22Rv1 (cell line): ENCODE measurements at regions not wholly inside any gene's neighbourhood (a gene's known extent, or its start where the extent isn't known, plus 50 kb on each side); places are given as distances from the start of the nearest gene placed in this dataset.
"Not testable (repeated sequence)": the region's sequence is repeated elsewhere in the genome, so short reads cannot be mapped to it uniquely, and the experiment has no call there.

Source experiments
- H3K27ac ChIP-seq: fragments of 450-650 bp; 2 replicates; pipeline ENCODE4 v1.5.1; 2017
- CTCF ChIP-seq: fragments of 450-650 bp; IDR thresholded peaks from 2 replicates; pipeline ENCODE4 v1.5.1; 2017; ENCODE audit warnings: mild to moderate bottlenecking
- ZFX ChIP-seq: fragments of 450-650 bp; IDR thresholded peaks from 2 replicates; pipeline ENCODE4 v1.6.1; 2017; ENCODE audit warnings: antibody characterized with exemption, borderline replicate concordance

- TF ChIP-seq CTCF = no peak
- no peak for TF ChIP-seq ZFX
- H3K27ac ChIP-seq = no peak overlapping the region
These were observed 67.5 kb upstream of the CEP85L start for GRCh38 chr6:118718903-118719302.

DNA sequence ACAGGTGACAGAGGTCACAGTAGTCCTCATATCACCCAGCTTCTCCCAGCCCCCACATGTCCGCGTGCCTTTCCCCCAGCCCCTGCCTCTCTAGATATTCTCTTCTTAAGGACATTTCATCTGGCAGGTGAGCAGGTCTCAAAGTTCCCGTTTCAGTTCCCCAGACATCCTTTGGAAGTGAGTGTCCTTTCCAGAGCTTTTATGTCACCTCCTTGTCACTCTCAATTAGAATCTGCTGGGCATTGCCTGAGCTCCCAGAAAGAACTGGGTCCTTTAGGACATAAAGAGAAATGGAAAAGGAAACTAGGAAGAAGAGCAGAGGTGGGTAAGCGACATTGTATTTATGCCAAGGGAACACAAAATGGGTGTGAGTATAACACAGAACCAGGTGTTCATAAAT lies 66.9 kb upstream of the CEP85L start:
- TF ChIP-seq ZFX (no peak), CTCF (no peak)
- no peak overlapping the region for H3K27ac ChIP-seq

DNA sequence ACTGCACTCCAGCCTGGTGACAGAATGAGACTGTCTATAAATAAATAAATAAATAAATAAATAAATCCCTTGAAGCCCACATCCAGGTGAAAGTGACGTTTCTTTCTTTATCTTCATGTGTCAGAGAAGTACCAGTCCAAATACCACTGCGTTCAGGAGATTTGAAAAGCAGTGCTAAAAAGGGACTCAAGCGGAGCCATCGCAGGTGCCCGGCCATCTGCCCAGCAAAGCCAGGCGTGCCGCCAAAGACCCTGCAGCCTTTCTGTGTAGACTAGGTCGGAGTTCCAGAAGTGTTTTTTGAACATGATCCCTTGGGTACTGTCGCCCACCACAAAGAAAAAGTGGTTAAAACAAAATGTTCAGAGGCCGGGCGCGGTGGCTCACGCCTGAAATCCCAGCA lies 65.7 kb upstream of the CEP85L start:
- TF ChIP-seq ZFX = no peak
- TF ChIP-seq CTCF = no peak
- no peak overlapping the region for H3K27ac ChIP-seq

GRCh38 chr6:118715907-118716306 lies 64.5 kb upstream of the CEP85L start:
- H3K27ac ChIP-seq = not testable (repeated sequence)

DNA sequence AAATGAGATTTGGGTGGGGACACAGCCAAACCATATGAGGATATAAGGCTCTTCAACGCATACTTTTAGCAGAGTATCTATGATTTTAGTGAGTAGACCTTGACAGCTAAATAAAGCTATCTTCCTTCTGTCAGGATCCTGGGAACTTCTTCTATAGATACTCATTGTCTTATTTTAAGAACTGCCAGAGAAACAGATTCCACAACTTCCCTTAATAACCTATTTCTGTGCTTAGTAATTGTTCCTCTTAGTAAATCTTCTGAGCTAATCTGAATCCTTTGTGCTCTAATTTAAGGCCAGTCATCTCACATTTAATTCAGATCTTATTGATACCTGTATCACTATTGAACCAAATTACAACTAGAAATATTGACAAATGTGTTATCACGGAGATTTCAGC lies 64.0 kb upstream of the CEP85L start:
- TF ChIP-seq ZFX (no peak), CTCF (no peak)
- no peak overlapping the region for H3K27ac ChIP-seq

DNA sequence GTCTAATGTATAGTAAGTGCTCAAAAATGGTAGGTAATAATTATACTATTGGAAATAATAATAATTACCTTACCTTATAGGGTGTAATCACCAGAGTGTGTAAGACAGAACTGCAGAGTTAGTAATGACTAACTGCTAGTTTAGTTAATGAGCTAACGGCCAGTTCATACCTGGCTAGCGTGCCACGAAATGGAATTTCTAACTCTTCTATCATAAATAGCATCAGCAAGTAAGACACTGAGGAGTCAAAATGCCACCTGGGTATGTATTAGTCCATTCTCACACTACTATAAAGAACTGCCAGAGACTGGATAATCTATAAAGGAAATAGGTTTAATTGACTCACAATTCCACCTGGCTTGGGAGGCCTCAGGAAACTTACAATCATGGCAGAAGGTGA lies 63.4 kb upstream of the CEP85L start:
- TF ChIP-seq ZFX (no peak), CTCF (no peak)
- H3K27ac ChIP-seq = no peak overlapping the region

DNA sequence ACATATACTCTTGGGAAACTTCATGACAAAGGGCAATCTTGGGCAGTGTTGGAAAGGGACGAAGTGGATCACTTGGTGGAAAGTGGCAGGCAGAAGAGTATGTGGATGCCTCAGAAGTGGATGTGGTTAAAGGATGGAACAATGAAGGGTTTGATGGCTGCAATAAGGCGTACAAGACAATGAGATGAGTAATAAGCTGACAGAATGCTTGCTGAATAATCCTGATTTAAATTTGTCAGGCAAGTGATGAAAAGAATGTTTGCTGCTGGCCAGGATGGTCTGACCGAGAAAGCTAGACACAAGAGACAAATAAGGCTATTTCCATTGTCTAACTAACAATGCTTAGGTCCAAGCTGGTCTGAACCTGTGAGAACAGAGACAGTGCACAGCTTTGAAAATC lies 61.6 kb upstream of the CEP85L start:
- H3K27ac ChIP-seq = no peak overlapping the region
- TF ChIP-seq ZFX (no peak), CTCF (no peak)

DNA sequence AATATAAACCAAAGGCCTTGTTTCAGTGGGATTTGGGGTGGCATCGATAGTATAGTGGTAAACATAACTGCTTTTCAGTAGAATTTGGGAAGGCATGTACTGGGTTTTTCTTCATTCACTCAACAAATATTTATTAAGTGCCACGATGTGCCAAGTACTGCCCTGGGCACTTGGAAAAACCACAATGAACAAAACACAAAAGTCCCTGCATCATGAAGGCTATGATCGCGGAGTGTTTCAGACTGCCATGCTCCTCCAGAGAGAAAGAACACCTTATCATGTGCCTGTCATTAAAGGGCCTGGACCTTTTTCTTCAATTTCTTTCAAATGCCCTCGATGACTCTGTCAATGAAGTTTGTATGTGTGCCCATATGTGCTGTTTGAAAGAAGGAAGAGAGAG lies 59.2 kb upstream of the CEP85L start:
- TF ChIP-seq CTCF (no peak), ZFX (no peak)
- H3K27ac ChIP-seq = no peak overlapping the region
